NB4 (cell line): ENCODE measurements at regions not wholly inside any gene's neighbourhood (a gene's known extent, or its start where the extent isn't known, plus 50 kb on each side); places are given as distances from the start of the nearest gene placed in this dataset.

ENCODE experiments used
- DNase-seq: peaks from one replicate; pipeline ENCODE4 v3.0.0; 2010; ENCODE audit warnings: low read depth
- H3K4me3 ChIP-seq: one replicate; pipeline ENCODE4 v1.5.1; 2011; ENCODE audit warnings: mild to moderate bottlenecking, low read depth, low read length, moderate library complexity
- CTCF ChIP-seq: IDR thresholded peaks from one replicate; pipeline ENCODE4 v1.5.1; 2012; ENCODE audit warnings: low read depth, low read length
- MAX ChIP-seq: IDR thresholded peaks from 2 replicates; pipeline ENCODE4 v1.6.1; 2011; ENCODE audit warnings: low read depth, low read length
- MYC ChIP-seq: IDR thresholded peaks from 2 replicates; pipeline ENCODE4 v1.6.1; 2011; ENCODE audit warnings: low read depth, low read length
- POLR2A ChIP-seq: IDR thresholded peaks from 2 replicates; pipeline ENCODE4 v1.6.1; 2011; ENCODE audit warnings: mild to moderate bottlenecking; ENCODE audit not compliant: insufficient read length; ENCODE audit errors: extremely low read depth

GRCh38 chr6:22929311-22929985, 360.1 kb downstream of the HDGFL1 start:
- no peak overlapping the region for H3K4me3 ChIP-seq
- DNase-seq = peak; percentile 6
- no peak for TF ChIP-seq MAX
- TF ChIP-seq POLR2A = no peak
- TF ChIP-seq MYC = no peak
- no peak for TF ChIP-seq CTCF

GRCh38 chr6:22940581-22941290, 371.4 kb downstream of the HDGFL1 start:
- no peak overlapping the region for H3K4me3 ChIP-seq
- no peak for DNase-seq
- no peak for TF ChIP-seq CTCF
- no peak for TF ChIP-seq MYC
- TF ChIP-seq MAX = no peak
- no peak for TF ChIP-seq POLR2A

GRCh38 chr6:22942403-22942802, 373.0 kb downstream of the HDGFL1 start:
- no peak for DNase-seq
- TF ChIP-seq POLR2A = no peak
- TF ChIP-seq MAX = no peak
- no peak for TF ChIP-seq CTCF
- no peak for TF ChIP-seq MYC
- H3K4me3 ChIP-seq = no peak overlapping the region

GRCh38 chr6:22943327-22943726, 374.0 kb downstream of the HDGFL1 start:
- TF ChIP-seq MAX = no peak
- TF ChIP-seq CTCF = no peak
- TF ChIP-seq MYC = no peak
- TF ChIP-seq POLR2A = no peak
- no peak overlapping the region for H3K4me3 ChIP-seq
- no peak for DNase-seq

- H3K4me3 ChIP-seq = no peak overlapping the region
- no peak for DNase-seq
- TF ChIP-seq MAX = no peak
- no peak for TF ChIP-seq CTCF
- no peak for TF ChIP-seq MYC
- no peak for TF ChIP-seq POLR2A
These were observed 380.6 kb downstream of the HDGFL1 start for GRCh38 chr6:22949967-22950366.
